AG09319 (cell line): ENCODE measurements at regions not wholly inside any gene's neighbourhood (a gene's known extent, or its start where the extent isn't known, plus 50 kb on each side); places are given as distances from the start of the nearest gene placed in this dataset.

ENCODE experiments used
- DNase-seq: peaks from one replicate; pipeline ENCODE4 v3.0.0-alpha.2; 2010; ENCODE audit warnings: low read depth; ENCODE audit errors: extremely low read depth
- TF ChIP-seq, protein P1 (sequence below): IDR thresholded peaks from 2 replicates; pipeline ENCODE4 v1.5.1; 2011; ENCODE audit warnings: low read depth, mild to moderate bottlenecking, inconsistent platforms, low read length, moderate library complexity

- DNase-seq: no peak
- TF ChIP-seq, protein P1, sequence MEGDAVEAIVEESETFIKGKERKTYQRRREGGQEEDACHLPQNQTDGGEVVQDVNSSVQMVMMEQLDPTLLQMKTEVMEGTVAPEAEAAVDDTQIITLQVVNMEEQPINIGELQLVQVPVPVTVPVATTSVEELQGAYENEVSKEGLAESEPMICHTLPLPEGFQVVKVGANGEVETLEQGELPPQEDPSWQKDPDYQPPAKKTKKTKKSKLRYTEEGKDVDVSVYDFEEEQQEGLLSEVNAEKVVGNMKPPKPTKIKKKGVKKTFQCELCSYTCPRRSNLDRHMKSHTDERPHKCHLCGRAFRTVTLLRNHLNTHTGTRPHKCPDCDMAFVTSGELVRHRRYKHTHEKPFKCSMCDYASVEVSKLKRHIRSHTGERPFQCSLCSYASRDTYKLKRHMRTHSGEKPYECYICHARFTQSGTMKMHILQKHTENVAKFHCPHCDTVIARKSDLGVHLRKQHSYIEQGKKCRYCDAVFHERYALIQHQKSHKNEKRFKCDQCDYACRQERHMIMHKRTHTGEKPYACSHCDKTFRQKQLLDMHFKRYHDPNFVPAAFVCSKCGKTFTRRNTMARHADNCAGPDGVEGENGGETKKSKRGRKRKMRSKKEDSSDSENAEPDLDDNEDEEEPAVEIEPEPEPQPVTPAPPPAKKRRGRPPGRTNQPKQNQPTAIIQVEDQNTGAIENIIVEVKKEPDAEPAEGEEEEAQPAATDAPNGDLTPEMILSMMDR: no peak
Observed at GRCh38 chr11:37533830-37534229, 935.8 kb upstream of the RAG2 start.

- TF ChIP-seq, protein P1: no peak
- DNase-seq: no peak
Observed at GRCh38 chr11:37533087-37533486, 935.1 kb upstream of the RAG2 start.

DNA sequence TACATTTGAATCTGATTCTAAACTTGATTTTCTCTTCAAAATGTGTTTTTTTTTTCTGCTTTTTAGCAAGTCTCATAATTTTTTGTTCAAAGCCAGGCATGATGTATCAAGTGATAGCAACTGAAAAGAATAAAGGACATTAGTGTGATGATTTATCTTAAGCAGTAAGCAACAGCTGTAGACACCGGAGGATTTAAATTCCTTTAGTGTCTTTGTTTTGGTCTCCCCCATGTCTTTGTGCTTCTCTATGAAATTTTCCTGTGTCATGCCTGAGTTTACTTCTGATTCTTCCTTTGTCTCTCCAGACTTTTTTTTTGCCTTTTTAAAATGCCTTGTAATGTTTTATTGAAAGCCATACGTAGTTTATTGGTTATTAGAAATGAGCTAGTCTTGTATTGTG lies 934.2 kb upstream of the RAG2 start:
- no peak for DNase-seq
- TF ChIP-seq, protein P1: no peak

- TF ChIP-seq, protein P1: no peak
- no peak for DNase-seq
Observed at GRCh38 chr11:37527545-37527944, 929.5 kb upstream of the RAG2 start.

DNA sequence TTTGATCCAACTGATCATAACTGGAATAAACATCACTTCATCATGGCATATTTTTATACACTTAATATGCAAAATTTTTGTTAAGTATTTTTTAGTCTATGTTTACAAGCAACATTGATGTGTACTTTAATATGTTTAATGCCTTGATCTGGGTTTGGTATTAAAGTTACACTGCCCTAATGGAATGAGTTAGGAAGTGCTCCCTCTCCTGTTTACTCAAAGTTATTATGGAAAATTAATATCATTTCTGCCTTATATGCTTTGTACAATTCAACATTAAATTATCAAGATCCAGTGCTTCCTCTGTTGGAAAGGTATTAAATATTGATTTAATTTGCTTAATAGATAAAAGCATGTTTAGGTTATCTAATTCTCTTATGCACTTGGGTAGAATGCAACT lies 927.3 kb upstream of the RAG2 start:
- TF ChIP-seq, protein P1: no peak; the same call in 1 of the 2 replicates
- DNase-seq: no peak

GRCh38 chr11:37519781-37520180 lies 921.7 kb upstream of the RAG2 start:
- TF ChIP-seq, protein P1: no peak
- DNase-seq: no peak

DNA sequence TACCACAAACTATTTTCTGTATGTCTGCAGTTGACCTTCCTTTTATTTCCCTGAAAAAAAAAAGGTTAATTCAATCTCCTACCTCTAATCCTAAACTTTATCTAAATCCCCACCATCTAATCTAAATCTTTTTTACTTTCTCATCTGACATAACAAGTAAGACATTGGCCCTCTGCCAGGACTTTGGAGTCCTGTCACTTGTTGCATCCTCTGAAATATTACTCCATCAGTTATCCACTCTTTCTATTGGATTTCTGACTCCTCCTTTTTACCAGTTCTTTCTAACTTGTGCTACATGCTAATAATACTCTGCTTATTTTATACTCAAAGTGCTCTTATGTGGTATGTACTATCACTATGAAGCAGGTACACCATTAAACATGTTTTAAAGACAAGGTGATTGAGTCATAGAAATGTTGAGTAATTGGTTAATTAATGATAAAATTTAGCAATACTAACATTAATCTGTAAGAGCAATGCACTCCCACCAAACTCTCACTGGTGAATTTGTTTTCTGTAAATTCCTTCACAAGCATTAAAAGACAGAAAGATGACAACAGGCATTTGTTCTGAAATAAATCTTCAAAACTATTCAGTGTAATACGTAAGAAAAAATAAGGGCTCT lies 914.2 kb upstream of the RAG2 start:
- TF ChIP-seq, protein P1: no peak
- no peak for DNase-seq
